ENCODE measurements at regions not wholly inside any gene's neighbourhood (a gene's known extent, or its start where the extent isn't known, plus 50 kb on each side); places are given as distances from the start of the nearest gene placed in this dataset.

DNA sequence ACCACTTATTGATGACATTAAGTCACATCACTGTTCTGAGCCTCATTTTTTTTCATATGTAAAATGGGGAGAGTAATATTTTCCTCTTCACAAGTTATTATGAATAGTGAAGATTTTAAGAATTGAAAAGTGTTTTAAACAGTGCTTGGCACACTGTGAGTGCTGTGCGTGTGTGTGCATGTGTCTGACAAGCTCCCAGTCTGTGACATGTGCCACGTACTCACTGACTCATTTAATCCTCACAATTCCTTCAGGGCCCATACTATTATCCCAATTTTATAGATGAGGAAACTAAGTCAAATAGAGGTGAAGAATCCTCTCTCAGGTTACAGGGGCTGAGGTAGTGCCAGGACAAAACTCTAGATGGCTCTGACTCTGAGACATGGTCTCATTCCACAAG is 114.1 kb upstream of the NWD2 start:
- TF ChIP-seq CTCF (IDR thresholded peaks at IDR 0.05) (no peak), ZFX (IDR thresholded peaks at IDR 0.05; ENCODE audit: borderline replicate concordance) (no peak)
